Dedifferentiated amniotic fluid mesenchymal stem cell (primary cell): ENCODE measurements at regions not wholly inside any gene's neighbourhood (a gene's known extent, or its start where the extent isn't known, plus 50 kb on each side); places are given as distances from the start of the nearest gene placed in this dataset.

ENCODE experiments used
- DNase-seq: peaks from one replicate; pipeline ENCODE4 v3.0.0-alpha.2; 2016; ENCODE audit errors: extremely low spot score

GRCh38 chr2:104041351-104041750 is 812.6 kb upstream of the POU3F3 start:
- no peak for DNase-seq

GRCh38 chr2:104043864-104044263 is 810.1 kb upstream of the POU3F3 start:
- DNase-seq: no peak

- no peak for DNase-seq
Measured at GRCh38 chr2:104045071-104045470, 808.8 kb upstream of the POU3F3 start.

GRCh38 chr2:104046466-104046865 is 807.4 kb upstream of the POU3F3 start:
- DNase-seq: no peak

GRCh38 chr2:104047516-104047915 is 806.4 kb upstream of the POU3F3 start:
- no peak for DNase-seq

GRCh38 chr2:104049438-104049837 is 804.5 kb upstream of the POU3F3 start:
- DNase-seq: no peak

GRCh38 chr2:104049981-104050380 is 803.9 kb upstream of the POU3F3 start:
- DNase-seq: no peak

GRCh38 chr2:104050656-104051242 is 803.2 kb upstream of the POU3F3 start:
- DNase-seq: no peak

- no peak for DNase-seq
Measured at GRCh38 chr2:104051766-104052165, 802.1 kb upstream of the POU3F3 start.

- no peak for DNase-seq
Measured at GRCh38 chr2:104052356-104052755, 801.6 kb upstream of the POU3F3 start.

- no peak for DNase-seq
Measured at GRCh38 chr2:104056451-104056850, 797.5 kb upstream of the POU3F3 start.

GRCh38 chr2:104068665-104069064 is 785.2 kb upstream of the POU3F3 start:
- DNase-seq: no peak

GRCh38 chr2:104077573-104077972 is 776.3 kb upstream of the POU3F3 start:
- DNase-seq: no peak

GRCh38 chr2:104078431-104079157 is 775.3 kb upstream of the POU3F3 start:
- no peak for DNase-seq

GRCh38 chr2:104088745-104089144 is 765.2 kb upstream of the POU3F3 start:
- no peak for DNase-seq

GRCh38 chr2:104090407-104090806 is 763.5 kb upstream of the POU3F3 start:
- no peak for DNase-seq

GRCh38 chr2:104091894-104092293 is 762.0 kb upstream of the POU3F3 start:
- DNase-seq: no peak

- DNase-seq: no peak
Measured at GRCh38 chr2:104092886-104093285, 761.0 kb upstream of the POU3F3 start.

- no peak for DNase-seq
Measured at GRCh38 chr2:104102615-104103014, 751.3 kb upstream of the POU3F3 start.

GRCh38 chr2:104109356-104109755 is 744.6 kb upstream of the POU3F3 start:
- DNase-seq: no peak

GRCh38 chr2:104118889-104119288 is 735.0 kb upstream of the POU3F3 start:
- no peak for DNase-seq

- no peak for DNase-seq
Measured at GRCh38 chr2:104120171-104120570, 733.7 kb upstream of the POU3F3 start.

- no peak for DNase-seq
Measured at GRCh38 chr2:104125096-104125495, 728.8 kb upstream of the POU3F3 start.
